Activated CD4-positive, alpha-beta T cell treated with anti-CD3 and anti-CD28 coated beads for 1 hour (primary cell): ENCODE measurements at regions not wholly inside any gene's neighbourhood (a gene's known extent, or its start where the extent isn't known, plus 50 kb on each side); places are given as distances from the start of the nearest gene placed in this dataset.
"Not testable (repeated sequence)": the region's sequence is repeated elsewhere in the genome, so short reads cannot be mapped to it uniquely, and the experiment has no call there.

Source experiments
- DNase-seq: peaks from one replicate; pipeline ENCODE4 v3.0.0-alpha.2; 2020

DNA sequence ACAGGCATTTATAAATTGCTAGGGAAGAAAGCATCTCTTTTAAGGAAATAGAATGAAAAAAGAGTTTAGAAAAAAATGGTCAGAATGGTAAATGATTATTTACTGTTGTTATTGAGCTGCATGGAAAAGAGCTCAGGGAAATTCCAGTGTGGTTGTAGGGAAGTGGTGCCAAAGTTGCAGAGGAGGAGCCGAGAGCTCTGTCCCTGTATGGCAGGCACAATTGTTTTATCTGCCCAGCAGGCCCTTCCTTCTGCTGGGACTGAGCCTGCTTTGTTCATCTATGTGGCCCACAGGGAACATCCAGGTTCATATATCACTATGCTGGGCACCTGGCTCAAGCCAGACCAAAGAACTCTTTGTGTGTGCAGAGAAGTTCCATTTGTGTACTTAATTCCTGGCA is 80.8 kb upstream of the AGAP1 start:
- DNase-seq, result no peak

DNA sequence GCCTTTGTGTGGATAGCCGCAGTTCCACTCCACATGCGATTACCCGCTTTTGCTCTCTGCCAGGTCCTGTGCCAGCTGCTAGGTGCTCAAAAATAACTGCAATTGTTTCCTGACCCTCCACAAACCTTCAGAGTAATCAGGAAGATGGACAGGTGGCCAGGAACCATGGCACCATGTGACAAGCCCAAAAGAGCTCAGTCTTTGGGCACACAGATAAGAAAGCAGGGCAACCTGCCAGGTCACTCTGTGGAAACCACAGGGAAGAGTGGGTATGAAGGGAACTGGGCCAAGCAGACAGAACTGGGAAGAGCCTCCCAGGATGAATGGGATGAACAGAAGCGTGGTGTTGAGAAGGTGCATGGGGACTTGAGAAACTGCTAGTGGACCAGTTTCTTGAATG is 79.4 kb upstream of the AGAP1 start:
- no peak for DNase-seq

DNA sequence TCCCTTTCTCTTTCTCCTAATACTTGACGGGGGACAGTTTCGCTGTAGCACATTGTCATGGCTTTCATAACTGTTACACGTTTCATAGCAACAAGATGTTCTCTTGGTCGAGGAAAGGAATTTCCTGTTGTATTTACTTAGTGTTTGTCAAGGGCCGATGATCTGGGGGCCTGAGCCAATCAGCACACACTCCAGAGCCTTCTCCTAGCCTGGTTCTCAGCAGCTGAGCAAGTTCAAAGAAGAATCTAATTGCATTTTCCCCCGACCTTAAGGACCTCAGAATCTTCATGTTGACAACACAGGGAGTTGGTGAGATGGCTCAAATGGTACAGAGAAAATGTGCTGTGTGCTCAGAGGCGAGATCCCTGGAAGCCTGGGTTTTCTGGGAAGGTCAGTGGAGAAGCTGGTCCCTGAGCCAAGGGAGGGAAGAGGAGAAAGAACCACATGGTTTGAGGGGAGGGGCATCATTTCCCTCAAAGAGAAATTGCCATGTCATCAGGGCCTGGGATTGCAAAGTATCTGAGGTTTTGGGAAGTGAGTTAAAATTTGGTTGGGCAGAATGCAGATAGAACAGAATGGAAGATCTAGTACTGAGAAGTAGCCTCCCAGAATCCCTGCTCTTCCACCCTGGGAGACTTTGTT is 76.9 kb upstream of the AGAP1 start:
- no peak for DNase-seq

DNA sequence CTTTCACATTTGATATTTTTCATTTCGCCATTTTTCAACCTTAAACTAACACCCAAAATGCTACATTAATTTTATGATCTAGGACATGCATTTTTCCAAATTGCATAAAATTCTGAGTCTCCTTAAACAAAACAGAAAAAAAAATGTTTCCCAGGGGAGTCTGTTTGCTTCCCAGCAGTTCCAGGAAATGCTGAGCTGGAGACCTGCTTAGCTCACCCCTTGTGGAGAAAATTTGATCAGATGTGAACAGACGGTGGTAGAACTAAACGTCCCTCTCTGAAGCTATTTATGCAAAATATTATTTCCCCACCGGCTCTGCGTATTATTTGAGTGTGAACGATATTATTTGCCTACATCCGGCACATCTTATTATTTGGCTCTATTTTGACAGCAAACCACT is 74.9 kb upstream of the AGAP1 start:
- no peak for DNase-seq

DNA sequence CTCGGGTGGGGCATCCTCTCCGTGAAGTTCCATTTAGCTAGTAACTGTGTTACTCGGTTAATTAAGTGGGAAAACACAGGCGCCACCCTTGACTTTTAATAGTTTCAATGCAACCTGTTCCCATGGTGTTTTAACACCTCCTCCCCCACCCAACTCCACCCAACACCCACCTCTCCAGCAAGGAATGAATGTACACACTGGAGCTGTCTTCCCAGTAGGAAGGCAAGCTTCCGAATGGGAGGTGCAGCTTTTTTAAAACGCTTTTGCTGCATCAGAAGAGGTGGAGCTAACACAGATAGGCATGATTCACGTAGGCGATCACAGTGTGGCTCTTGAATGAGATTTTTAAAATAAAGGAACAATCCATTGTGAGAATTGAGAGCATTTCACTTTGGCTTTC is 73.8 kb upstream of the AGAP1 start:
- no peak for DNase-seq

DNA sequence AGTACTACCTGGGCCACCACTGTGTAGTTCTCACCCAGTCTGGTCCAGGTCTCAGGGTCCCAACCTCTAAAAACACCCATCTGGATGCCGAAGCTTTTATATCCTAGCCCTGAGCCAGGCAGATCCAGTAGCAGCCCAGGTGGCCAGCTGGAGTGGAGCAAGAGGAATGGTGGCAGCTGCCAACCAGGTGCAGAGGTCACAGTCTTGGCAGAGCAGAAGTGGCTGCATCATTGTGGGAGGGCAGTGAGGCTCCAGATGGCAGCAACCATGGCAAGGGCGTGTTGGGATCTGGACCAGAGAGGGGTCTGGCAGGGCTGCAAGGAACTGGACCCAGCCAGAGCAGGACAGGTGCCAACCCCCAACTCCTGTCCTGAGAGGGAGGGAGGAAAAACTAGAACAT is 72.2 kb upstream of the AGAP1 start:
- DNase-seq, result no peak

DNA sequence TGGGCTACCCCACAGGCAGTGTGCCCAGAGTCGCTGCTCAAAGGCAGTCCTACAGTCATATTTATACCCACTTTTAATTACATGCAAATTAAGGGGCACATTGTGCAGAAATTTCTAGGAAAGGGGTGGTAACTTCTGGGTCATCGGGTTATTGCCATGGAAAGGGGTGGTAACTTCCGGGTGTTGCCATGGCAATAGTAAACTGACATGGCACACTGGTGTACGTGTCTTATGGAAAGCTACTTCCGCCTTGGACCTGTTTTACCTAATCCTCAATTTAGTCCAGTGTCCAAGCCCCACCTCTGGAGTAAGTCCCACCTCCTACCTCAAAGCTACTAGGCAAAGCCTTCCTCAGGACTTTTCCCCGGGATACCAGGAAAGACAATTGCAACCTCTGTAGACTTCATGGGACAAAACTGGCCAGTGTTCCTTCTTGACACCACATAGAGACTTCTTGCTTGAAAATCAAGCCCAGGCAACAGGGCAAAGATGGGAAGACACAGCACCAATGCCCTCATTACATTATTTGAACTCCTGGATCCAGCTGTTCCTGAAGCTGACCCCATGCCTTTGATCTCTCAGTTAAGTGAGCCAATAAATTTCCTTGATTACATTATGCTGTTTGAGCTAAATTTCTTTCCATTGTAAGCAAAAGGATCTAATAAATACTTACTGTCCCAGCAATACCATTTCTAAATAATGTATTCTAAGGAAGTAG is 63.3 kb upstream of the AGAP1 start:
- no peak for DNase-seq

DNA sequence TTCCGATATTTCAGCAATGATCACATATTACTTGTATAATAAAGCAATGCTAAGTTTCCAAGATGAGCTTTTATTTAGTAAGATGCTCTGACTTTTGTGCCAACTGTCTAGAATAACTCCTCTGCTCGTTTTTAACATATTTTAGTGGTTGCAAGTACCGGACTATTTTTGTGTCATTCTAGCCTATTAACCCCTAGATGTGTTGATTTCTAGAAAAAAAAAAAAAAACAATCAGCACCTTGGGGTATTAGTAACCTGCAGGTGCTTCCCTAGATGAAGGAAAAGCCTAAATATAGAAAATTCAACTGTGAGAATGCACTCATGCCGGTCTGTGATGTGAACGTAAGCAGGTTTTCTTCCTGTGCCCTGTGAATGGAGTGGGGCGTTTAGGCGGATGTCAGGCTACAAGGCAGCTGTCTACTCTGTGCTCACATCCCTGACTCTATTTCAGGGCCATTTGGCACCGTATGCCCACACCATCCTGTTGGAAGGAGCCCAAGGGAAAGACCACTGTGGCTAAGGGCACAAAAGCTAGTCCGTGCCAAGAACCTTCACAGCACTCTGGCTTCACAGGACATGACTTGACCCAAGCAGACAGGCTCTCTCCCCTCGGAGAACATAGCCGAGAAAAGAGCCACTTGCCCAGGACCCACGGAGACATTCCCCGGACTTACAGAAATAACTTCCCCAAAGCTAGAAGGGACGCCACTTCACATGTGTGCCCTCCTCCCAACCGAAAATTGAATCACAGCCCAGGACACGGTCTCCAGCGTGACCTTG is 60.9 kb upstream of the AGAP1 start:
- no peak for DNase-seq

DNA sequence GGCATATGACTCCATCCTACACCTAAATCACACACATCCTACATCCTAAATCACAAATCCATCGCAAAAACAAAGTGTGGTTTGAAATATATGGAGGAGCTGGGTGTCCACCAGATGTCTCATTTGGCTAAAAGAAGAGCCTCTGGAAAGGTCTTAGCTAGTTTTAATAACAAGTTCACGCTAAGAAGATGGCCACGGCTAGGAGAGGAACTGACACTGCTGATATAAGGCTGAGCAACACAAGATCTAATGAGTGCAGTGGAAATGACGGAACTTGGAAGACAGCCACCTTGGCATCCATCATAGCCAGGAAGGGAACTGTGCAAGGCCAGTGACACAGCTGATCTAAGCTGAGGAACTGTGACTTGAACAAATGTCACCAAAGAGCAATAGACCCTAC is 60.0 kb upstream of the AGAP1 start:
- DNase-seq, result no peak

DNA sequence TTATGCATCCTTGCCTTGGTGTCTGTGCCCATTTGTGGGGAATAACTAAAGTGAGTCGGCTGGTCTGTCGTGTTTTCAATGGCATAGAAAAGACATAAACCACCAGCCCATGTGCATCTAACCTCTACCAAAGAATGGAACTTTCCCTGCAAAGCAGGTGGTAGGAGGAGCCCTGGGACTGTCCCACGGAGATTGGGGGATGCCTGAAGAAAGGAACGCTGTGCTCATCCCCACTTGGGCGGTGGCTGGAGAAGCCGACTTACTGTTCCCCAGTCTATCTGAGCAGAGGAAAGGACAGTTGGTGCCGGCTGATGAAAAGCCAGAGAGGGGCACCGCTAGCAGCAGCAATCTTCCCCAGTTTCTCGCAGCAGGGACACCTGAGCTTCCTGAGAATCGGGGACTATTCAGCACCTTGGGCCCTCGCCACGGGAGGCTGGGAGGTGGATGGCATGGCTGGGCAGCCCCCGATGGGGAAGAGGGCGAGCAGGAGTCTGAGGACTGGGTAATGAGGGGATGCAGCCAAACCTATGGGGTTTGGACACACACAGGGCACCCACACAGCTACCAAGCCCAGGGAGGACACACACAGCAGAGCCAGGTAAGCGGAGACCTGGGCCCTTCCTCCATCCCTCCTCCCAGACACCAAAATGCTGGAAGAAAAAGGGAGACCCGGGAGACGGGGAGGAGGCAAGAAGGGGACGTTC is 53.7 kb upstream of the AGAP1 start:
- no peak for DNase-seq

DNA sequence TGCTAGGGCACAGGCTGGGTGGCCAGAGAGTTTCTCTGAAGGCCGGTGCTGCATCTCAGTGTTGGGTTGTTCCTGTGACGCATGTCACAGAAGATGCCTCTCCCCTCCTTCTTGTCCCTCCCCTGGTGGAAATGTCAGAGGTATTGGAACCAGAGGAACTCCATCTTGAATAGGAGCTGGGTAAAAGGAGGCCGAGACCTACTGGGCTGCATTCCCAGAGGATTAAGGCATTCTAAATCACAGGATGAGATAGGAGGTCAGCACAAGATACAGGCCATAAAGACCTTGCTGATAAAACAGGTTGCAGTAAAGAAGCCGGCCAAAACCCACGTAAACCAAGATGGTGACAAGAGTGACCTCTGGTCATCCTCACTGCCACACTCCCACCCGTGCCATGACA is 50.3 kb upstream of the AGAP1 start:
- not testable (repeated sequence) for DNase-seq
